SK-N-SH (cell line): ENCODE measurements at regions not wholly inside any gene's neighbourhood (a gene's known extent, or its start where the extent isn't known, plus 50 kb on each side); places are given as distances from the start of the nearest gene placed in this dataset.

Source experiments
- CTCF ChIP-seq: fragments of 200-600 bp; sonication (generic); IDR thresholded peaks from 2 replicates; pipeline ENCODE4 v1.6.1; 2017; ENCODE audit warnings: antibody characterized with exemption, mild to moderate bottlenecking, moderate library complexity
- EP300 ChIP-seq, 2 experiments: IDR thresholded peaks; 2 replicates each; pipeline versions ENCODE4 v1.4.0 to v1.6.1; 2012; ENCODE audit warnings: borderline replicate concordance in 1 of 2, low read depth in 1 of 2, low read length in 1 of 2
- GABPA ChIP-seq: IDR thresholded peaks from 2 replicates; pipeline ENCODE4 v1.4.0; 2012; ENCODE audit warnings: low read depth, mild to moderate bottlenecking
- JUND ChIP-seq: IDR thresholded peaks from 2 replicates; pipeline ENCODE4 v1.4.0; 2012
- MEF2A ChIP-seq: IDR thresholded peaks from 2 replicates; pipeline ENCODE4 v1.4.0; 2012; ENCODE audit warnings: low read depth, borderline replicate concordance
- POLR2AphosphoS5 ChIP-seq: IDR thresholded peaks from 2 replicates; pipeline ENCODE4 v1.6.1; 2012; ENCODE audit warnings: low read depth, low read length
- RAD21 ChIP-seq: IDR thresholded peaks from 2 replicates; pipeline ENCODE4 v1.6.1; 2012; ENCODE audit warnings: mild to moderate bottlenecking, low read length
- RFX5 ChIP-seq: IDR thresholded peaks from 2 replicates; pipeline ENCODE4 v1.6.1; 2012; ENCODE audit warnings: mild to moderate bottlenecking, improper control_type of control experiment, low read length
- SIN3A ChIP-seq: IDR thresholded peaks from 2 replicates; pipeline ENCODE4 v1.6.1; 2012; ENCODE audit warnings: low read depth, mild to moderate bottlenecking, low read length, moderate library complexity, borderline replicate concordance
- USF1 ChIP-seq: IDR thresholded peaks from 2 replicates; pipeline ENCODE4 v1.4.0; 2012; ENCODE audit warnings: low read depth, borderline replicate concordance
- YY1 ChIP-seq: IDR thresholded peaks from 2 replicates; pipeline ENCODE4 v1.4.0; 2012; ENCODE audit warnings: low read depth, mild to moderate bottlenecking
- TF ChIP-seq, protein P1 (sequence below): IDR thresholded peaks from 2 replicates; pipeline ENCODE4 v1.4.0; 2012; ENCODE audit warnings: low read depth, borderline replicate concordance
- TF ChIP-seq, protein P2 (sequence below): fragments of 150-350 bp; IDR thresholded peaks from 2 replicates; pipeline ENCODE4 v1.6.1; 2016; ENCODE audit warnings: mild to moderate bottlenecking, low read depth, low read length

DNA sequence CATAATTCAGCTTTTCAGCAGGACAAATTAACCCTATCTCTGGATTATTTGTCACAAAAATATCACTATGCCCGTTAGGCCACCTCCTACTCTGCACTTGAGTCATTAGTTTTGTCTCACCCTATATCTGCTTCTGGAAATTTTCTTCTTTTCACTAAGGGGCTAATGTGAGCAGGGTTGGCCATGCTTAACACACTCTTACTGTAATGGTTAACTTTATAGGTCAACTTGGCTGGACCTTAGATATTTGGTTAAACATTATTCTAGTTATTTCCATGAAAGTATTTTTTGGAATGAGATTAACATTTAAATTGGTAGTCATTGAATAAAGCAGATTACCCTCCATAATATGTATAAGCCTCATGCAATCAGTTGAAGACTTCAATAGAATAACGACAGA lies 394.6 kb upstream of the PTCHD4 start:
- TF ChIP-seq CTCF (no peak), EP300 (IDR thresholded peaks at IDR 0.05; ENCODE audit: borderline replicate concordance in 1 of 2, low read depth in 1 of 2, low read length in 1 of 2) (no peak), MEF2A (no peak), SIN3A (no peak), RFX5 (no peak), YY1 (no peak), POLR2AphosphoS5 (no peak), RAD21 (no peak), USF1 (no peak), JUND (no peak), GABPA (no peak)
- TF ChIP-seq, protein P1, sequence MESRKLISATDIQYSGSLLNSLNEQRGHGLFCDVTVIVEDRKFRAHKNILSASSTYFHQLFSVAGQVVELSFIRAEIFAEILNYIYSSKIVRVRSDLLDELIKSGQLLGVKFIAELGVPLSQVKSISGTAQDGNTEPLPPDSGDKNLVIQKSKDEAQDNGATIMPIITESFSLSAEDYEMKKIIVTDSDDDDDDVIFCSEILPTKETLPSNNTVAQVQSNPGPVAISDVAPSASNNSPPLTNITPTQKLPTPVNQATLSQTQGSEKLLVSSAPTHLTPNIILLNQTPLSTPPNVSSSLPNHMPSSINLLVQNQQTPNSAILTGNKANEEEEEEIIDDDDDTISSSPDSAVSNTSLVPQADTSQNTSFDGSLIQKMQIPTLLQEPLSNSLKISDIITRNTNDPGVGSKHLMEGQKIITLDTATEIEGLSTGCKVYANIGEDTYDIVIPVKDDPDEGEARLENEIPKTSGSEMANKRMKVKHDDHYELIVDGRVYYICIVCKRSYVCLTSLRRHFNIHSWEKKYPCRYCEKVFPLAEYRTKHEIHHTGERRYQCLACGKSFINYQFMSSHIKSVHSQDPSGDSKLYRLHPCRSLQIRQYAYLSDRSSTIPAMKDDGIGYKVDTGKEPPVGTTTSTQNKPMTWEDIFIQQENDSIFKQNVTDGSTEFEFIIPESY: no peak
- TF ChIP-seq, protein P2, sequence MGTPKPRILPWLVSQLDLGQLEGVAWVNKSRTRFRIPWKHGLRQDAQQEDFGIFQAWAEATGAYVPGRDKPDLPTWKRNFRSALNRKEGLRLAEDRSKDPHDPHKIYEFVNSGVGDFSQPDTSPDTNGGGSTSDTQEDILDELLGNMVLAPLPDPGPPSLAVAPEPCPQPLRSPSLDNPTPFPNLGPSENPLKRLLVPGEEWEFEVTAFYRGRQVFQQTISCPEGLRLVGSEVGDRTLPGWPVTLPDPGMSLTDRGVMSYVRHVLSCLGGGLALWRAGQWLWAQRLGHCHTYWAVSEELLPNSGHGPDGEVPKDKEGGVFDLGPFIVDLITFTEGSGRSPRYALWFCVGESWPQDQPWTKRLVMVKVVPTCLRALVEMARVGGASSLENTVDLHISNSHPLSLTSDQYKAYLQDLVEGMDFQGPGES: no peak
